Stomach (tissue), 4 donors: ENCODE measurements at regions not wholly inside any gene's neighbourhood (a gene's known extent, or its start where the extent isn't known, plus 50 kb on each side); places are given as distances from the start of the nearest gene placed in this dataset.

ENCODE experiments used
- EP300 ChIP-seq: sonication (generic); formaldehyde crosslinking; IDR thresholded peaks from one replicate; pipeline ENCODE4 v1.6.1; 2017; ENCODE audit warnings: antibody characterized with exemption
- POLR2A ChIP-seq, 4 donors: fragments of 450-650 bp; IDR thresholded peaks; one replicate each; pipeline ENCODE4 v1.6.1; 2016; ENCODE audit warnings: antibody characterized with exemption in 4 of 4, control low read depth in 2 of 4, mild to moderate bottlenecking in 1 of 4, moderate library complexity in 1 of 4
- TF ChIP-seq, protein P1 (sequence below), 7 experiments: fragments of 450-650 bp in 4 of 7; fragments of 200-600 bp in 3 of 7; sonication (generic) in 3 of 7; IDR thresholded peaks; one replicate each; pipeline ENCODE4 v1.5.1; 2016 to 2019; ENCODE audit warnings: antibody characterized with exemption in 7 of 7, control low read depth in 2 of 7, mild to moderate bottlenecking in 1 of 7

DNA sequence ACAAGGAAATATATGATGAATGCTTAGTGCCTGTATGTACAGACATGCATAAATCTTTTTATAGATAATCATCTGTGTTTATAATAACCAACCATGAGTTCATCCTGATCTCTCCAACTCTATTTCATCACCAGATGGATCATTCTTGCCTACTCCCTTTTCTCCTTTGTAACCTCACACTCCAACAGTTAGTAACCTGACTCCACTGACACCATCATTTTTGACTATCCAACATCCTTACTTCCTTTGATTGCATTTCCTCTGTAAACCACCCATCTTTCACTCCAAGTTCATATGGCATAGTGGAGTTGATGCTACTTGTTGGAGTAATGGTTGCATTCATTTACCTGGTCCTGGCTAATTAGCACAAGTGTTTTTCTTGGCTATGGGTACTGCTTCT is 170.6 kb downstream of the ZNF330 start:
- TF ChIP-seq, protein P1, sequence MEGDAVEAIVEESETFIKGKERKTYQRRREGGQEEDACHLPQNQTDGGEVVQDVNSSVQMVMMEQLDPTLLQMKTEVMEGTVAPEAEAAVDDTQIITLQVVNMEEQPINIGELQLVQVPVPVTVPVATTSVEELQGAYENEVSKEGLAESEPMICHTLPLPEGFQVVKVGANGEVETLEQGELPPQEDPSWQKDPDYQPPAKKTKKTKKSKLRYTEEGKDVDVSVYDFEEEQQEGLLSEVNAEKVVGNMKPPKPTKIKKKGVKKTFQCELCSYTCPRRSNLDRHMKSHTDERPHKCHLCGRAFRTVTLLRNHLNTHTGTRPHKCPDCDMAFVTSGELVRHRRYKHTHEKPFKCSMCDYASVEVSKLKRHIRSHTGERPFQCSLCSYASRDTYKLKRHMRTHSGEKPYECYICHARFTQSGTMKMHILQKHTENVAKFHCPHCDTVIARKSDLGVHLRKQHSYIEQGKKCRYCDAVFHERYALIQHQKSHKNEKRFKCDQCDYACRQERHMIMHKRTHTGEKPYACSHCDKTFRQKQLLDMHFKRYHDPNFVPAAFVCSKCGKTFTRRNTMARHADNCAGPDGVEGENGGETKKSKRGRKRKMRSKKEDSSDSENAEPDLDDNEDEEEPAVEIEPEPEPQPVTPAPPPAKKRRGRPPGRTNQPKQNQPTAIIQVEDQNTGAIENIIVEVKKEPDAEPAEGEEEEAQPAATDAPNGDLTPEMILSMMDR (IDR thresholded peaks at IDR 0.05): no peak
- TF ChIP-seq POLR2A (IDR thresholded peaks at IDR 0.05): no peak
- no peak for TF ChIP-seq EP300
